GM10248 (cell line): ENCODE measurements at regions not wholly inside any gene's neighbourhood (a gene's known extent, or its start where the extent isn't known, plus 50 kb on each side); places are given as distances from the start of the nearest gene placed in this dataset.

Experiments used
- CTCF ChIA-PET: fragments of 300-600 bp; sonication (Branson Sonifier 250); formaldehyde crosslinking; extraction: SDS; loops from one replicate; lab custom pipeline; 2021; ENCODE audit warnings: antibody characterized with exemption; lab: Yijun Ruan, JAX
- POLR2A ChIA-PET: fragments of 350-650 bp; sonication (Branson Sonifier 250); formaldehyde crosslinking; extraction: SDS; loops from one replicate; lab custom pipeline; 2020; ENCODE audit warnings: antibody characterized with exemption; lab: Yijun Ruan, JAX
- DNase-seq: peaks from one replicate; pipeline ENCODE4 v3.0.0; 2012; ENCODE audit errors: extremely low spot score
- TF ChIP-seq, protein P1 (sequence below): IDR thresholded peaks from 2 replicates; pipeline ENCODE4 v1.5.1; 2012; ENCODE audit warnings: mild to moderate bottlenecking, low read depth; ENCODE audit errors: extremely low read depth, missing control alignments, control extremely low read depth

DNA sequence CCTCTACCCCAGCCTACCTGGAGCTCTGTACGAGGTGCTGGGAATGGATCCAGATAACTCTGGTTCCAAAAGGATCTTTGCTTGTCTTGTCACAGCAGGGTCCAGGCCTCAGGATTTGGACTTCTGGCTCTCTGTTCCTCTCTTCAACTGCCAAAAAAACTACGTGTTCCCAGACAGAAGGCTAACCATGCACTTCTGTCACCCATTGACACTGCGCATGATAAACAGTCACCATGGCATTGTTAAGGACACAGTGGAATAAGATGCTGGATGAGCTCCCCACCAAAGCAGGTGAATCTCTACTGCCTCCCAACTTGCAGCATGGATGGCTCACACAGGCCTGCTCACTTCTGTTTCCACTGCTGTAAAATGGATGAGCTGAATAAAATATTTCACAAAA is 637.9 kb downstream of the TNS3 start:
- ChIA-PET CTCF (interaction anchor here (0.9 kb wide), 1 partner anchor 11 kb away, joined by 3 read pairs; no protein-coding TSS in a partner anchor), POLR2A (no interaction called here)
- no peak for DNase-seq
- TF ChIP-seq, protein P1, sequence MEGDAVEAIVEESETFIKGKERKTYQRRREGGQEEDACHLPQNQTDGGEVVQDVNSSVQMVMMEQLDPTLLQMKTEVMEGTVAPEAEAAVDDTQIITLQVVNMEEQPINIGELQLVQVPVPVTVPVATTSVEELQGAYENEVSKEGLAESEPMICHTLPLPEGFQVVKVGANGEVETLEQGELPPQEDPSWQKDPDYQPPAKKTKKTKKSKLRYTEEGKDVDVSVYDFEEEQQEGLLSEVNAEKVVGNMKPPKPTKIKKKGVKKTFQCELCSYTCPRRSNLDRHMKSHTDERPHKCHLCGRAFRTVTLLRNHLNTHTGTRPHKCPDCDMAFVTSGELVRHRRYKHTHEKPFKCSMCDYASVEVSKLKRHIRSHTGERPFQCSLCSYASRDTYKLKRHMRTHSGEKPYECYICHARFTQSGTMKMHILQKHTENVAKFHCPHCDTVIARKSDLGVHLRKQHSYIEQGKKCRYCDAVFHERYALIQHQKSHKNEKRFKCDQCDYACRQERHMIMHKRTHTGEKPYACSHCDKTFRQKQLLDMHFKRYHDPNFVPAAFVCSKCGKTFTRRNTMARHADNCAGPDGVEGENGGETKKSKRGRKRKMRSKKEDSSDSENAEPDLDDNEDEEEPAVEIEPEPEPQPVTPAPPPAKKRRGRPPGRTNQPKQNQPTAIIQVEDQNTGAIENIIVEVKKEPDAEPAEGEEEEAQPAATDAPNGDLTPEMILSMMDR, result no peak

DNA sequence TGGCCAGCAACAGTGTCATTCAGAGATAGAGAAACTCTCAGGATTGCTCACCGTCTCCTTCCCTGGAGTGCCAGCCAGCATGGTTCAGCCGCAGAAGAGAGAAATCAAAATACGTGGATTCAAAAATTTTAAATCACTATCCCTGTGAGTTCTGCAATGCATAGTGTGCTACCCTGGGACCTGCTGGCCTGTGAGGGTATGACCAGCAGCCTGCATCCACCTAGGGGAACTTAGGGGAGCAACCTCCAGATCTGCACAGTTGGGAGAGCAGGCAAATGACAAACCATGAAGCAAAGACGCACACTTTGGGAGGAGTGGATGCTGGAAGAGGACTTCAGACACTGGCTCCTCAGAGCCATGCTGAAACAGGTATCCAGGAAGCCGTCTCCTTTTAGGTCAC is 639.3 kb downstream of the TNS3 start:
- no peak for DNase-seq
- ChIA-PET CTCF (no interaction called here), POLR2A (no interaction called here)
- TF ChIP-seq, protein P1, result no peak

DNA sequence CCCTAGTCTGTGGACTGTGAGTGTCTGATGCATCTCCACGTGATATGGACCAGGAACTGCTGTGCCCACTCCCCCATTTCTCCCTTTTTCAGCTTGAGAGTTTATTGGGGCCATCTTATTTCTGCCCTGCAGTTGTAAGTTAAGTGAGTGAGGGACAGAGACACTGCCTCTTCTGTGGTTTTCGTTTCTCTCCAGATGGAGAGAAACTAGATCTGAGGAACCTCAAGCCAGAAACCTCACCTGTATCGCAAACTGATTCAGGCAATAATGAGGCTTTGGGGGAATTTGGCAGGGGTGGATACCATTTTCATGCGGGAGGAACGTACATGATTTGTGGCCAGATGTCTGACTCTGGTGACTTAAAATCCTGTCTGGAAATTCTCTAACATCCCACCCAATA is 641.7 kb downstream of the TNS3 start:
- CTCF ChIA-PET, result no interaction called here
- DNase-seq, result no peak
- POLR2A ChIA-PET, result no interaction called here
- TF ChIP-seq, protein P1, result no peak

- CTCF ChIA-PET, result no interaction called here
Measured at GRCh38 chr7:46939558-46939957, 642.4 kb downstream of the TNS3 start.

DNA sequence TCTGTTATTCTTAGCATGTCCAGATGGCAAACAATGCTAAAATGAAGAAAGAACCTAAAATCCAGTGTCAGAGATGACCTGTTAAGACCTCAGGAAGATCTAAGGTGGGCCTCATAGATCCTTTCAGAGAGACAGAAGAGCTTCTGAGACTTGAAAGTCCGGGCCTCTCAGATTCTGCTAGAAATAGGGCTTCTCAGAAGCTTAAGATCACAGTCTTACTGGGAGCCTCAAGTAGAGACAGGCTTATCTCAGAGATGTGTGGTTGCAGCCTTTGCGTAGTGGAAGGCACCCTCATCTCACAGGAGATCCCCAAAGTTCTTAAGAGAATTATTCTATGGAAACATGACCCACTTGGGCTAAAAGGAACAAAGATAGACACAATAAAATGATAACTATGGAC is 642.8 kb downstream of the TNS3 start:
- no peak for DNase-seq
- ChIA-PET POLR2A (no interaction called here), CTCF (no interaction called here)
- TF ChIP-seq, protein P1, result no peak

More at GRCh38 chr7:46939558-46939957, 642.4 kb downstream of the TNS3 start:
- POLR2A ChIA-PET, result no interaction called here
- no peak for DNase-seq
- TF ChIP-seq, protein P1, result no peak

GRCh38 chr7:46937826-46938225 is 644.1 kb downstream of the TNS3 start:
- POLR2A ChIA-PET, result no interaction called here

More at GRCh38 chr7:46937826-46938225, 644.1 kb downstream of the TNS3 start:
- CTCF ChIA-PET, result no interaction called here
- TF ChIP-seq, protein P1, result no peak
- DNase-seq, result no peak
